ENCODE measurements at regions not wholly inside any gene's neighbourhood (a gene's known extent, or its start where the extent isn't known, plus 50 kb on each side); places are given as distances from the start of the nearest gene placed in this dataset.

- intact Hi-C loops (cut with micrococcal nuclease) = no loop called here
- Mint-ChIP-seq H3K9me3 (no peaks in the 10 kb centered on the region), H3K36me3 (ENCODE audit: low read depth) (no peaks in the 10 kb centered on the region), H3K27ac (no peak overlapping the region), H3K27me3 (no peaks in the 10 kb centered on the region), H3K4me1 (ENCODE audit: low read depth) (no peaks in the 10 kb centered on the region), H3K4me3 (no peak overlapping the region)
- TF ChIP-seq, protein P1, sequence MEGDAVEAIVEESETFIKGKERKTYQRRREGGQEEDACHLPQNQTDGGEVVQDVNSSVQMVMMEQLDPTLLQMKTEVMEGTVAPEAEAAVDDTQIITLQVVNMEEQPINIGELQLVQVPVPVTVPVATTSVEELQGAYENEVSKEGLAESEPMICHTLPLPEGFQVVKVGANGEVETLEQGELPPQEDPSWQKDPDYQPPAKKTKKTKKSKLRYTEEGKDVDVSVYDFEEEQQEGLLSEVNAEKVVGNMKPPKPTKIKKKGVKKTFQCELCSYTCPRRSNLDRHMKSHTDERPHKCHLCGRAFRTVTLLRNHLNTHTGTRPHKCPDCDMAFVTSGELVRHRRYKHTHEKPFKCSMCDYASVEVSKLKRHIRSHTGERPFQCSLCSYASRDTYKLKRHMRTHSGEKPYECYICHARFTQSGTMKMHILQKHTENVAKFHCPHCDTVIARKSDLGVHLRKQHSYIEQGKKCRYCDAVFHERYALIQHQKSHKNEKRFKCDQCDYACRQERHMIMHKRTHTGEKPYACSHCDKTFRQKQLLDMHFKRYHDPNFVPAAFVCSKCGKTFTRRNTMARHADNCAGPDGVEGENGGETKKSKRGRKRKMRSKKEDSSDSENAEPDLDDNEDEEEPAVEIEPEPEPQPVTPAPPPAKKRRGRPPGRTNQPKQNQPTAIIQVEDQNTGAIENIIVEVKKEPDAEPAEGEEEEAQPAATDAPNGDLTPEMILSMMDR (IDR thresholded peaks at IDR 0.05) = no peak
- ATAC-seq (no peak), DNase-seq (no peak)
- ChIA-PET POLR2A (no interaction called here), CTCF (no interaction called here)
Observed at GRCh38 chr19:28022506-28022905, 1190.4 kb downstream of the UQCRFS1 start.

DNA sequence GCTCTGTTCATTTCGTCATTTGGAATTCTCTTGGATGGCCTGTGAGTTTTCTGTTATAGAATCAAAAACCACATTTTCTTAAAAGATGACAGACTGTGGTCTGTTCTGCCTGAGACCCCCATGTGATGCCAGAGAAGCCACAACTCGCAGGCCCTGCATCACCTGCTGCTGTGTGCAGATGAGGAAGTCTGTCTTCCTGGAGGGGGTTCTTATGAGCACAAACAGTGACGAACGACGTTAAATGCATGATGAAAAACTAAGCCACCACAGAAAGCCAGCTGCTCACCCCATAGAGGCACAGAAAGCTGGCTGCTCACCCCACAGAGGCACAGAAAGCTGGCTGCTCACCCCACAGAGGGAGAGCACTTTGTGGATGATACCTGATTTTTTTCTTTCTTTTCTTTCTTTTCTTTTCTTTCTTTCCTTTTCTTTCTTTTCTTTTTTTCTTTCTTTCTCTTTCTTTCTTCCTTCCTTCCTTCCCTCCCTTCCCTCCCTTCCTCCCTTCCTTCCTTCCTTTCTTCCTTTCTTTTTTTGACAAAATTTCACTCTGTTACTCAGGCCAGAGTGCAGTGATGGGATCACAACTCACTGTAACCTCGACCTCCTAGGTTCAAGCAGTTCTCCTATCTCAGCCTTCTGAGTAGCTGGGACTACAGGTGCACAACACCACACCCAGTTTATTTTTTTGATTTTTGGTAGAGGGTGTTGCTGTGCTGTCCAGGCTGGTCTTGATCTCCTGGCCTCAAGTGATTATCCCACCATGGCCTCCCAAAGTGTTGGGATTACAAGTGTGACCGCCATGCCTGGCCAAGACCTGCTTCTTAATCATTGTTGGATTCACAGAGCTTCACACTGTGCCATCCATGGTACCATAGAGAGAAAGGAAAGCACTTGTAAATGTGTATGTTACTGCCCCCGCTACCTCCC, 1191.4 kb downstream of the UQCRFS1 start:
- no peaks in the 10 kb centered on the region for H3K9me3 Mint-ChIP-seq
- H3K27me3 Mint-ChIP-seq = no peaks in the 10 kb centered on the region
- no peak overlapping the region for H3K4me3 Mint-ChIP-seq
- H3K36me3 Mint-ChIP-seq (ENCODE audit: low read depth) = no peaks in the 10 kb centered on the region
- intact Hi-C loops (cut with micrococcal nuclease) = no loop called here
- CTCF ChIA-PET = no interaction called here
- no peak overlapping the region for H3K27ac Mint-ChIP-seq
- no peak for ATAC-seq
- TF ChIP-seq, protein P1 (IDR thresholded peaks at IDR 0.05) = no peak
- H3K4me1 Mint-ChIP-seq (ENCODE audit: low read depth) = no peaks in the 10 kb centered on the region
- DNase-seq = no peak
- POLR2A ChIA-PET = no interaction called here

DNA sequence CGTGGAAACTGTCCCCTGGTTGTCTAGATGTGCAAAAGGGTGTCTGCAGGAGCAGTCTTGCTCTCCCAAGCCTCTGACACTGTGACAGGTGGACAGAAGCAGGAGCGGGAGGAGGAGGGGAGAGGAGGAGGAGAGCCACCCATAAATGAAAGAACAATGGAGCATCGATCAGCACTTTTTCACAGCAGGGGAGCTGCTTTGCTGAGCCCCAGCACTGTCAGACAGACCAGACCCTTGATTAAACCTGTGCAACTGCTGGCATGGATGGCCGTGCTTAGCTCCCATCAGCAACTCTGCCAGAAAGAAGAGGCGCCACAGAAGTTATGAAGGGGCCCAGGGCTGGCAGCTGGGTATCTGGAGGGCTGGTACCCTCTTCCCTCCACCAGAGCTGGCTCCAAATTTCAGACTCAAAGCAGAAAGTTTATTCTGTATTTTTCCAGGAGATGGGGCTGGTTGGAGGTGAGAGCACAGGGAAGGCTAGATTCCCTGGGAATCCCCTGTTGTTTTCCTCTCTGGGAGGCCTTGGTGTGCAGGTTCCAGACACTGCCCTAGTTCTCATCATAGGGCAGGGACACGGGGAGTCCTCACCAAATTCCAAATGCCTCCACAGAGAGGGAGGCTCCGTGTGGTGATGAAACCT, 1192.2 kb downstream of the UQCRFS1 start:
- ATAC-seq (no peak), DNase-seq (no peak)
- H3K36me3 Mint-ChIP-seq (ENCODE audit: low read depth) = no peaks in the 10 kb centered on the region
- no peaks in the 10 kb centered on the region for H3K4me1 Mint-ChIP-seq (ENCODE audit: low read depth)
- no peaks in the 10 kb centered on the region for H3K27me3 Mint-ChIP-seq
- CTCF ChIA-PET = no interaction called here
- TF ChIP-seq, protein P1 (IDR thresholded peaks at IDR 0.05) = no peak
- POLR2A ChIA-PET = no interaction called here
- no peak overlapping the region for H3K4me3 Mint-ChIP-seq
- no peaks in the 10 kb centered on the region for H3K9me3 Mint-ChIP-seq
- H3K27ac Mint-ChIP-seq = no peak overlapping the region
- intact Hi-C loops (cut with micrococcal nuclease) = no loop called here

DNA sequence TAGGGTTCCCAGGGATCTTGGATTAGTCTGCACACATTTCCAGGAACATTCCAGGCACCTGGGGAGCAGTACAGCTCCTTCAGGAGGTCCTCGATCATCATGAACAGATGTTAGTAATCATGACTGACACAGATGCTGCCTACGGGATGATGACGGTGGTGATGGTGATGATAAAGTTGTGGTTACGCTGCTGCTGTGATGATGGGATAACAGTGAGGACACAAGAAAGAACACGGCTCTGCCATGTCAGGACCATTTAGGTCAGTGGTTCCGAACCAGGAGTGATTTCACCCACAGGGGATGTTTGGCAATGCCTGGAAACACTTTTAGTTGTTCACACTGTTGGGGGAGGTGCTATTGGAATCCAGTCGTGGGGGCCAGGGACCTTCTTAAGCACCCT, 1193.0 kb downstream of the UQCRFS1 start:
- H3K9me3 Mint-ChIP-seq = no peaks in the 10 kb centered on the region
- intact Hi-C loops (cut with micrococcal nuclease) = no loop called here
- H3K27me3 Mint-ChIP-seq = no peaks in the 10 kb centered on the region
- ChIA-PET CTCF (no interaction called here), POLR2A (no interaction called here)
- no peaks in the 10 kb centered on the region for H3K4me1 Mint-ChIP-seq (ENCODE audit: low read depth)
- TF ChIP-seq, protein P1 (IDR thresholded peaks at IDR 0.05) = no peak
- ATAC-seq (no peak), DNase-seq (no peak)
- no peaks in the 10 kb centered on the region for H3K36me3 Mint-ChIP-seq (ENCODE audit: low read depth)
- no peak overlapping the region for H3K27ac Mint-ChIP-seq
- H3K4me3 Mint-ChIP-seq = no peak overlapping the region

- H3K36me3 Mint-ChIP-seq (ENCODE audit: low read depth) = no peaks in the 10 kb centered on the region
- POLR2A ChIA-PET = no interaction called here
- CTCF ChIA-PET = no interaction called here
- no peaks in the 10 kb centered on the region for H3K4me1 Mint-ChIP-seq (ENCODE audit: low read depth)
- TF ChIP-seq, protein P1 (IDR thresholded peaks at IDR 0.05) = no peak
- DNase-seq (no peak), ATAC-seq (no peak)
- no peak overlapping the region for H3K4me3 Mint-ChIP-seq
- H3K9me3 Mint-ChIP-seq = no peaks in the 10 kb centered on the region
- intact Hi-C loops (cut with micrococcal nuclease) = no loop called here
- no peaks in the 10 kb centered on the region for H3K27me3 Mint-ChIP-seq
- H3K27ac Mint-ChIP-seq = no peak overlapping the region
Observed at GRCh38 chr19:28019371-28019770, 1193.6 kb downstream of the UQCRFS1 start.

Data from activated CD8-positive, alpha-beta T cell treated with anti-CD3 and anti-CD28 coated beads for 36 hours (primary cell).